GM12864 (cell line): ENCODE measurements at regions not wholly inside any gene's neighbourhood (a gene's known extent, or its start where the extent isn't known, plus 50 kb on each side); places are given as distances from the start of the nearest gene placed in this dataset.

Experiments
- DNase-seq: peaks from one replicate; pipeline ENCODE4 v3.0.0-alpha.2; 2011; ENCODE audit warnings: low read depth
- H3K4me3 ChIP-seq: 2 replicates; pipeline ENCODE4 v1.5.1; 2011; ENCODE audit warnings: mild to moderate bottlenecking, low read depth, low read length, control low read depth
- CTCF ChIP-seq: IDR thresholded peaks from 2 replicates; pipeline ENCODE4 v1.5.1; 2011; ENCODE audit warnings: low read depth, mild to moderate bottlenecking, moderate library complexity, low read length, control low read depth, inconsistent platforms; ENCODE audit errors: missing control alignments

GRCh38 chr1:214108097-214108446, 120.3 kb downstream of the PROX1 start:
- DNase-seq, result no peak
- no peak for TF ChIP-seq CTCF
- no peak overlapping the region for H3K4me3 ChIP-seq

GRCh38 chr1:214111796-214112195, 124.0 kb downstream of the PROX1 start:
- H3K4me3 ChIP-seq, result no peak overlapping the region
- TF ChIP-seq CTCF, result no peak
- no peak for DNase-seq

DNA sequence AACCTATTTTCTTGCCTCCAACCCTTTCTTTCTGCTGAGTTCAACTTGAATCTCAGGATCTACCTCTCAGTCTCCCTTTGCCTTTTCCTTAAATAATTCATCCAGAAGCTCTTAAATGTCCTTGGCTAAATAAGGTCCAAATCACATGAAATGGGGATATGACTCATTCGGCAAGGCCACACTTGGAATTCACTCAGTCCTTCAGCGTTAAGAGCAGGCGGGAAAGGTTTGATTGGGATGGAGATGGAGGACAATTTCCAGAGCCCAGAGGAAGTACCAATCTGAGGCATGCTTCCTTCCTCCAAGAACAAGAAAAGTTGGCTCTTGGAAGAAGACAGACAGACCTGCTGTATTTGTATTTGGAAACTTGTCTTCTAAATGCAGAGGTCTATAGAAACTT, 128.5 kb downstream of the PROX1 start:
- no peak for DNase-seq
- no peak for TF ChIP-seq CTCF
- no peak overlapping the region for H3K4me3 ChIP-seq

DNA sequence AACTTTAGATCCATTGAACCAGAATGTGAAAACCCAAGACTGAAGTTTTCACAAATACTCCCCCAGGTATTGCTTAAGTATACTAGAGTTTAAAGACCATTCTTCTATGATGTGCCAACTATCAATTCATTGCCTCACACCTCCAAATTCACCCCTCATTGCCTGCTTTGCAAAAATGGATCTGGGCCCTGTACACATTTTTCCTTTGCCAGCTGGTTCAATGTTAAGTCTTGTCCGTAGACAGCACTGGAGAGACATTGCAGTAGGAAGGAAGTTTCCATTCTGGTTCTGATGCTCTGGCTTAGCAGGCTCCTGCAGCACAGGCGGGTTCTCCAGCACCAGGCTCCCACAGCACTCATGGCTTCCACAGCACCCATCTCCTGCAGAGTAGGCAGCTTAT, 130.0 kb downstream of the PROX1 start:
- no peak for DNase-seq
- no peak for TF ChIP-seq CTCF
- no peak overlapping the region for H3K4me3 ChIP-seq

- TF ChIP-seq CTCF, result no peak
- H3K4me3 ChIP-seq, result no peak overlapping the region
- no peak for DNase-seq
These were observed 132.4 kb downstream of the PROX1 start for GRCh38 chr1:214120191-214120590.

DNA sequence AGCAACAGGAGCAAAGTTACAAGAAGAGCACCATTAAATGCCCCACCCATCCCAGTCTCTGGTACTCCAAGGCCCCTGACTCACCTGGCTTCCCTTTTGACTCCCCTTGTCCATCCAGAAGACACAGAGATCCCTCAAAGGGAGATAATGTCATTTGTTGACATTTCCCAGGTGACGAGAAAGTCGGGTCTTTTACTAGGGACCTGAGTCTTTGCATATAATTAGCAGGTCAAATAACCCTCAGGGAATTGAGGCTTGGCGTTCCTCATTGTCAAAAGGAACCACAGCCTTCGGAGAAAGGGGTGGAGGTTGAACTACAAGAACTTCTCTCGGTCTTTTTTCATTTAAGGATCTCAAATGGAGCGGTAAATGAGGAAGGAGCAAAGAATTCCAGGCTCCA, 133.2 kb downstream of the PROX1 start:
- TF ChIP-seq CTCF, result no peak
- DNase-seq, result no peak
- no peak overlapping the region for H3K4me3 ChIP-seq

GRCh38 chr1:214122110-214122509, 134.3 kb downstream of the PROX1 start:
- no peak for TF ChIP-seq CTCF

More at GRCh38 chr1:214122110-214122509, 134.3 kb downstream of the PROX1 start:
- no peak for DNase-seq
- no peak overlapping the region for H3K4me3 ChIP-seq
